Fibroblast of the conjunctiva (primary cell): ENCODE measurements at regions not wholly inside any gene's neighbourhood (a gene's known extent, or its start where the extent isn't known, plus 50 kb on each side); places are given as distances from the start of the nearest gene placed in this dataset.
"Not testable (repeated sequence)": the region's sequence is repeated elsewhere in the genome, so short reads cannot be mapped to it uniquely, and the experiment has no call there.

Experiments used
- DNase-seq: peaks from one replicate; pipeline ENCODE4 v3.0.0-alpha.2; 2010; ENCODE audit warnings: low read depth

GRCh38 chr7:9071160-9071762 lies 637.9 kb downstream of the NXPH1 start:
- DNase-seq: no peak

GRCh38 chr7:9075774-9076173 lies 642.4 kb downstream of the NXPH1 start:
- not testable (repeated sequence) for DNase-seq

- no peak for DNase-seq
Observed at GRCh38 chr7:9082203-9082602, 648.8 kb downstream of the NXPH1 start.

GRCh38 chr7:9083837-9084236 lies 650.4 kb downstream of the NXPH1 start:
- DNase-seq: no peak

- DNase-seq: no peak
Observed at GRCh38 chr7:9091282-9091681, 657.9 kb downstream of the NXPH1 start.

- no peak for DNase-seq
Observed at GRCh38 chr7:9097565-9098060, 664.2 kb downstream of the NXPH1 start.

- no peak for DNase-seq
Observed at GRCh38 chr7:9100289-9100688, 666.9 kb downstream of the NXPH1 start.

GRCh38 chr7:9102846-9103245 lies 669.4 kb downstream of the NXPH1 start:
- DNase-seq: no peak

GRCh38 chr7:9106747-9107146 lies 673.3 kb downstream of the NXPH1 start:
- no peak for DNase-seq

GRCh38 chr7:9120331-9120730 lies 686.9 kb downstream of the NXPH1 start:
- DNase-seq: no peak

- no peak for DNase-seq
Observed at GRCh38 chr7:9124320-9124719, 690.9 kb downstream of the NXPH1 start.

- no peak for DNase-seq
Observed at GRCh38 chr7:9125246-9125645, 691.8 kb downstream of the NXPH1 start.

GRCh38 chr7:9127901-9128300 lies 694.5 kb downstream of the NXPH1 start:
- DNase-seq: no peak

GRCh38 chr7:9148687-9149086 lies 715.3 kb downstream of the NXPH1 start:
- DNase-seq: no peak

GRCh38 chr7:9149499-9150082 lies 716.2 kb downstream of the NXPH1 start:
- no peak for DNase-seq

GRCh38 chr7:9163691-9164090 lies 730.3 kb downstream of the NXPH1 start:
- not testable (repeated sequence) for DNase-seq

GRCh38 chr7:9175871-9176270 lies 742.5 kb downstream of the NXPH1 start:
- no peak for DNase-seq

GRCh38 chr7:9181356-9181755 lies 747.9 kb downstream of the NXPH1 start:
- DNase-seq: no peak

- no peak for DNase-seq
Observed at GRCh38 chr7:9186730-9187129, 753.3 kb downstream of the NXPH1 start.

GRCh38 chr7:9189703-9190102 lies 756.3 kb downstream of the NXPH1 start:
- no peak for DNase-seq

- no peak for DNase-seq
Observed at GRCh38 chr7:9192969-9193368, 759.6 kb downstream of the NXPH1 start.

- DNase-seq: no peak
Observed at GRCh38 chr7:9200626-9201025, 767.2 kb downstream of the NXPH1 start.

- DNase-seq: no peak
Observed at GRCh38 chr7:9201928-9202327, 768.5 kb downstream of the NXPH1 start.

GRCh38 chr7:9204571-9204970 lies 771.2 kb downstream of the NXPH1 start:
- no peak for DNase-seq
